GM23338 (cell line): ENCODE measurements at regions not wholly inside any gene's neighbourhood (a gene's known extent, or its start where the extent isn't known, plus 50 kb on each side); places are given as distances from the start of the nearest gene placed in this dataset.

Experiments
- ATAC-seq: fragments of 200-7000 bp; cut with Tn5 transposase; 3 replicates; pipeline ENCODE4 v1.9.1; 2020
- DNase-seq: peaks from one replicate; pipeline ENCODE4 v3.0.0-alpha.2; 2015; ENCODE audit warnings: low spot score
- H2AFZ ChIP-seq: fragments of 200-600 bp; sonication (generic); 2 replicates; pipeline ENCODE4 v1.8.0; 2016; ENCODE audit warnings: antibody characterized with exemption, mild to moderate bottlenecking, moderate library complexity
- H3F3A ChIP-seq: fragments of 200-600 bp; sonication (generic); replicated peaks from 2 replicates; pipeline ENCODE4 v1.8.0; 2017; ENCODE audit warnings: antibody characterized with exemption, mixed run types, low read depth
- H3K27ac ChIP-seq: fragments of 200-600 bp; sonication (generic); 2 replicates; pipeline ENCODE4 v1.6.1; 2016; ENCODE audit warnings: low read depth
- H3K27me3 ChIP-seq: fragments of 200-600 bp; sonication (generic); 2 replicates; pipeline ENCODE4 v1.8.0; 2016; ENCODE audit warnings: mild to moderate bottlenecking, mixed run types, moderate library complexity; ENCODE audit not compliant: insufficient read depth
- H3K36me3 ChIP-seq: fragments of 200-600 bp; sonication (generic); 2 replicates; pipeline ENCODE4 v1.8.0; 2016; ENCODE audit warnings: mild to moderate bottlenecking; ENCODE audit not compliant: insufficient read depth
- H3K4me1 ChIP-seq: fragments of 200-600 bp; sonication (generic); 2 replicates; pipeline ENCODE4 v1.8.0; 2016; ENCODE audit warnings: mild to moderate bottlenecking, moderate library complexity; ENCODE audit not compliant: insufficient read depth
- H3K4me2 ChIP-seq: fragments of 200-600 bp; sonication (generic); 2 replicates; pipeline ENCODE4 v1.7.1; 2017; ENCODE audit warnings: mixed run types
- H3K4me3 ChIP-seq: fragments of 200-600 bp; sonication (generic); 2 replicates; pipeline ENCODE4 v1.6.1; 2016; ENCODE audit warnings: mixed run types
- H3K79me2 ChIP-seq: fragments of 200-600 bp; sonication (generic); replicated peaks from 2 replicates; pipeline ENCODE4 v1.8.0; 2017; ENCODE audit warnings: mild to moderate bottlenecking; ENCODE audit not compliant: insufficient read depth
- H3K9me2 ChIP-seq: fragments of 200-600 bp; sonication (generic); 2 replicates; pipeline ENCODE4 v1.8.0; 2017; ENCODE audit not compliant: insufficient read depth
- H4K20me1 ChIP-seq: fragments of 200-600 bp; sonication (generic); replicated peaks from 2 replicates; pipeline ENCODE4 v1.8.0; 2017; ENCODE audit warnings: mild to moderate bottlenecking; ENCODE audit not compliant: insufficient read depth
- H3K27ac Mint-ChIP-seq: 2 replicates; pipeline ENCODE4 v1.8.0; 2020; ENCODE audit warnings: inconsistent platforms, mild to moderate bottlenecking, moderate library complexity, mixed read lengths
- H3K27me3 Mint-ChIP-seq: 3 replicates; pipeline ENCODE4 v1.8.0; 2022; ENCODE audit warnings: low read depth, mild to moderate bottlenecking, moderate library complexity, mixed read lengths, inconsistent platforms; ENCODE audit not compliant: insufficient read depth, poor library complexity
- H3K36me3 Mint-ChIP-seq: 3 replicates; pipeline ENCODE4 v1.8.0; 2021; ENCODE audit warnings: low read depth, mild to moderate bottlenecking, inconsistent platforms, moderate library complexity, mixed read lengths
- H3K4me1 Mint-ChIP-seq: 3 replicates; pipeline ENCODE4 v1.8.0; 2020; ENCODE audit warnings: mild to moderate bottlenecking, inconsistent platforms, mixed read lengths
- H3K4me3 Mint-ChIP-seq: 3 replicates; pipeline ENCODE4 v1.8.0; 2021; ENCODE audit warnings: moderate library complexity, mild to moderate bottlenecking, inconsistent platforms, mixed read lengths
- H3K9me3 Mint-ChIP-seq: 3 replicates; pipeline ENCODE4 v1.8.0; 2020; ENCODE audit warnings: moderate library complexity, mild to moderate bottlenecking, inconsistent platforms, mixed read lengths
- CREB1 ChIP-seq: fragments of 250-450 bp; sonication (Bioruptor Pico); IDR thresholded peaks from 2 replicates; pipeline ENCODE4 v1.5.0; 2020; ENCODE audit warnings: low read depth, mild to moderate bottlenecking, moderate library complexity
- ETS1 ChIP-seq: IDR thresholded peaks from 2 replicates; pipeline ENCODE4 v1.6.1; 2016; ENCODE audit warnings: antibody characterized with exemption
- EZH2 ChIP-seq: fragments of 200-600 bp; sonication (generic); IDR thresholded peaks from one replicate; pipeline ENCODE4 v1.8.0; 2017; ENCODE audit warnings: antibody characterized with exemption, mild to moderate bottlenecking, low read depth; ENCODE audit not compliant: unreplicated experiment
- EZH2phosphoT487 ChIP-seq: fragments of 200-600 bp; sonication (generic); IDR thresholded peaks from one replicate; pipeline ENCODE4 v1.8.1; 2018; ENCODE audit warnings: antibody characterized with exemption; ENCODE audit not compliant: unreplicated experiment
- JUNB ChIP-seq: IDR thresholded peaks from one replicate; pipeline ENCODE4 v1.6.1; 2016; ENCODE audit warnings: antibody characterized with exemption; ENCODE audit not compliant: unreplicated experiment
- NANOG ChIP-seq: IDR thresholded peaks from 2 replicates; pipeline ENCODE4 v1.6.1; 2016; ENCODE audit warnings: antibody characterized with exemption, borderline replicate concordance
- POLR2AphosphoS5 ChIP-seq: IDR thresholded peaks from 2 replicates; pipeline ENCODE4 v1.6.1; 2016; ENCODE audit warnings: antibody characterized with exemption, low read depth
- REST ChIP-seq: IDR thresholded peaks from one replicate; pipeline ENCODE4 v1.6.1; 2018; ENCODE audit warnings: antibody characterized with exemption; ENCODE audit not compliant: unreplicated experiment
- STAT1 ChIP-seq: IDR thresholded peaks from one replicate; pipeline ENCODE4 v1.6.1; 2016; ENCODE audit warnings: antibody characterized with exemption; ENCODE audit not compliant: unreplicated experiment
- ZNF114 ChIP-seq: fragments of 250-450 bp; sonication (Bioruptor Pico); IDR thresholded peaks from 2 replicates; pipeline ENCODE4 v1.5.0; 2020; ENCODE audit warnings: mild to moderate bottlenecking, moderate library complexity
- ZNF331 ChIP-seq: fragments of 250-450 bp; sonication (Bioruptor Pico); IDR thresholded peaks from 2 replicates; pipeline ENCODE4 v1.5.0; 2020; ENCODE audit warnings: low read depth, mild to moderate bottlenecking, moderate library complexity
- ZNF462 ChIP-seq: fragments of 250-450 bp; sonication (Bioruptor Pico); IDR thresholded peaks from 2 replicates; pipeline ENCODE4 v1.5.0; 2020; ENCODE audit warnings: mild to moderate bottlenecking, moderate library complexity
- TF ChIP-seq, protein P1 (sequence below), 2 experiments: fragments of 200-600 bp in 1 of 2; sonication (generic) in 1 of 2; conservative IDR thresholded peaks; 2 replicates each; pipeline versions ENCODE4 v1.5.1 to v1.6.1; 2016 to 2017; ENCODE audit warnings: antibody characterized with exemption in 2 of 2, low read depth in 2 of 2, mild to moderate bottlenecking in 2 of 2, moderate library complexity in 1 of 2

- no peak overlapping the region for H3K27ac ChIP-seq
- H3K4me1 Mint-ChIP-seq = no peaks in the 10 kb centered on the region
- 0 out of 3 replicates have a peak, but pooled peaks cover 2% of the 10 kb centered on the region for H3K36me3 Mint-ChIP-seq
- H3K36me3 ChIP-seq = no peaks in the 10 kb centered on the region; the same call in 1 of the 2 replicates
- H3K9me2 ChIP-seq = no peaks in the 10 kb centered on the region
- H3K4me3 ChIP-seq = no peak overlapping the region
- no peaks in the 10 kb centered on the region for H3K4me1 ChIP-seq
- DNase-seq = no peak
- H3K27me3 ChIP-seq = no peaks in the 10 kb centered on the region
- no peak overlapping the region for H3K4me2 ChIP-seq
- H3K27ac Mint-ChIP-seq = no peak overlapping the region
- peaks cover 8% of the 10 kb centered on the region; the same call in 2 of the 3 replicates for H3K9me3 Mint-ChIP-seq
- no peak for ATAC-seq
- no peak overlapping the region for H3K4me3 Mint-ChIP-seq
- no peaks in the 10 kb centered on the region for H3K79me2 ChIP-seq
- TF ChIP-seq ZNF462 (CRISPR knock-in tag) = no peak
- no peak for TF ChIP-seq EZH2
- TF ChIP-seq STAT1 = no peak
- no peak for TF ChIP-seq ZNF114 (CRISPR knock-in tag)
- no peak for TF ChIP-seq NANOG
- TF ChIP-seq ZNF331 = no peak
- TF ChIP-seq REST = no peak
- no peak for TF ChIP-seq ETS1
- TF ChIP-seq POLR2AphosphoS5 = no peak
- TF ChIP-seq CREB1 (CRISPR knock-in tag) = no peak
- TF ChIP-seq EZH2phosphoT487 = no peak
- TF ChIP-seq JUNB = no peak
- TF ChIP-seq, protein P1, sequence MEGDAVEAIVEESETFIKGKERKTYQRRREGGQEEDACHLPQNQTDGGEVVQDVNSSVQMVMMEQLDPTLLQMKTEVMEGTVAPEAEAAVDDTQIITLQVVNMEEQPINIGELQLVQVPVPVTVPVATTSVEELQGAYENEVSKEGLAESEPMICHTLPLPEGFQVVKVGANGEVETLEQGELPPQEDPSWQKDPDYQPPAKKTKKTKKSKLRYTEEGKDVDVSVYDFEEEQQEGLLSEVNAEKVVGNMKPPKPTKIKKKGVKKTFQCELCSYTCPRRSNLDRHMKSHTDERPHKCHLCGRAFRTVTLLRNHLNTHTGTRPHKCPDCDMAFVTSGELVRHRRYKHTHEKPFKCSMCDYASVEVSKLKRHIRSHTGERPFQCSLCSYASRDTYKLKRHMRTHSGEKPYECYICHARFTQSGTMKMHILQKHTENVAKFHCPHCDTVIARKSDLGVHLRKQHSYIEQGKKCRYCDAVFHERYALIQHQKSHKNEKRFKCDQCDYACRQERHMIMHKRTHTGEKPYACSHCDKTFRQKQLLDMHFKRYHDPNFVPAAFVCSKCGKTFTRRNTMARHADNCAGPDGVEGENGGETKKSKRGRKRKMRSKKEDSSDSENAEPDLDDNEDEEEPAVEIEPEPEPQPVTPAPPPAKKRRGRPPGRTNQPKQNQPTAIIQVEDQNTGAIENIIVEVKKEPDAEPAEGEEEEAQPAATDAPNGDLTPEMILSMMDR (conservative IDR thresholded peaks at IDR 0.05; ENCODE audit: low read depth in 2 of 2) = no peak
- H3K27me3 Mint-ChIP-seq = peaks cover 2% of the 10 kb centered on the region
- no peaks in the 10 kb centered on the region for H3F3A ChIP-seq
- no peaks in the 10 kb centered on the region for H4K20me1 ChIP-seq
- no peak overlapping the region for H2AFZ ChIP-seq
These were observed 397.6 kb downstream of the RNF144B start for GRCh38 chr6:18784794-18785193.
